Activated CD4-positive, alpha-beta T cell treated with anti-CD3 and anti-CD28 coated beads for 48 hours (primary cell): ENCODE measurements at regions not wholly inside any gene's neighbourhood (a gene's known extent, or its start where the extent isn't known, plus 50 kb on each side); places are given as distances from the start of the nearest gene placed in this dataset.
"Not testable (repeated sequence)": the region's sequence is repeated elsewhere in the genome, so short reads cannot be mapped to it uniquely, and the experiment has no call there.

Experiments
- DNase-seq: peaks from one replicate; pipeline ENCODE4 v3.0.0-alpha.2; 2020

GRCh38 chr7:26071622-26072456 lies 80.2 kb upstream of the NFE2L3 start:
- DNase-seq, result no peak

GRCh38 chr7:26073041-26073440 lies 79.0 kb upstream of the NFE2L3 start:
- DNase-seq, result no peak

- DNase-seq, result no peak
Measured at GRCh38 chr7:26074919-26075318, 77.1 kb upstream of the NFE2L3 start.

GRCh38 chr7:26076691-26077090 lies 75.3 kb upstream of the NFE2L3 start:
- no peak for DNase-seq

- peak; percentile 86 for DNase-seq
Measured at GRCh38 chr7:26078437-26079336, 73.3 kb upstream of the NFE2L3 start.

- DNase-seq, result no peak
Measured at GRCh38 chr7:26081638-26082037, 70.4 kb upstream of the NFE2L3 start.

- no peak for DNase-seq
Measured at GRCh38 chr7:26083113-26083512, 68.9 kb upstream of the NFE2L3 start.

GRCh38 chr7:26084418-26084817 lies 67.6 kb upstream of the NFE2L3 start:
- DNase-seq, result no peak

- no peak for DNase-seq
Measured at GRCh38 chr7:26085771-26086170, 66.2 kb upstream of the NFE2L3 start.

- DNase-seq, result no peak
Measured at GRCh38 chr7:26087321-26088091, 64.5 kb upstream of the NFE2L3 start.

- not testable (repeated sequence) for DNase-seq
Measured at GRCh38 chr7:26089469-26089868, 62.5 kb upstream of the NFE2L3 start.

- DNase-seq, result no peak
Measured at GRCh38 chr7:26090927-26091519, 61.0 kb upstream of the NFE2L3 start.

GRCh38 chr7:26091933-26092332 lies 60.1 kb upstream of the NFE2L3 start:
- DNase-seq, result peak; percentile 15

GRCh38 chr7:26093023-26093422 lies 59.0 kb upstream of the NFE2L3 start:
- DNase-seq, result no peak

- no peak for DNase-seq
Measured at GRCh38 chr7:26096136-26096535, 55.9 kb upstream of the NFE2L3 start.

- peak; percentile 18 for DNase-seq
Measured at GRCh38 chr7:26097837-26098668, 53.9 kb upstream of the NFE2L3 start.

- DNase-seq, result peak; percentile 23
Measured at GRCh38 chr7:26099236-26099635, 52.8 kb upstream of the NFE2L3 start.

- no peak for DNase-seq
Measured at GRCh38 chr7:26100406-26101339, 51.3 kb upstream of the NFE2L3 start.

GRCh38 chr7:26101361-26102151 lies 50.4 kb upstream of the NFE2L3 start:
- DNase-seq, result peak; percentile 27

GRCh38 chr7:26102176-26102575 lies 49.8 kb upstream of the NFE2L3 start:
- DNase-seq, result no peak
